ENCODE measurements at regions not wholly inside any gene's neighbourhood (a gene's known extent, or its start where the extent isn't known, plus 50 kb on each side); places are given as distances from the start of the nearest gene placed in this dataset.

DNA sequence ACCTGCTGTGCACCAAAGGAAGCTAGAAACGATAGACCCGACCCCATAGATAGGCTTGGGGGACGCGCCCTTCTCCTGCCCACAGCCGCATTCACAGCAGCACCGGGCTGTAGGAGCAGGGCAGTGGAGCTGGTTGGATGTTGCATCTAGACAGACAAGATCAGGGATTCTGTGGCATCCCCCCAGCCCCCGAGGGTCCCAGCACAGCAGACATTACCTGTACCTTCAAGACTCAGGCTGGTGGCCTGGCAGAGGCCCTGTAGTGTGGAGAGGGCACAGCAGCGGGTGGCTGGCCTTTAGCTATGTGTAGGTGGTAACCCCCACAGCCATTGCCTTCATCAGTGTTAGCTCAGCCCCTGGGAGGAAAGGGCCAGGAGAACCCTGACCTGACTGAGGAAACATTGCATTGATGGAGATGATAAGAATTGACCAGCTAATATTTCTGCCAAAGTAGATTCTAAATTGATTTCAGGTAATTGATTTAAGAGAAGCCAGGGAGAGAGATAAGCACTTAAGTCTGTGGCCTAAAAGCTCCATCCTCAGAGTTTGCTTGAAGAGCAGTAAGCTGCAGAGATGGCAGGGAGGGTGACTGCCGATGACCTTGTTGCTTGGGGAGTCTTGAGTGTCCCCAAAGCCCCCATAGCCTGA is 269.4 kb downstream of the TLE3 start:
- DNase-seq: no peak

DNA sequence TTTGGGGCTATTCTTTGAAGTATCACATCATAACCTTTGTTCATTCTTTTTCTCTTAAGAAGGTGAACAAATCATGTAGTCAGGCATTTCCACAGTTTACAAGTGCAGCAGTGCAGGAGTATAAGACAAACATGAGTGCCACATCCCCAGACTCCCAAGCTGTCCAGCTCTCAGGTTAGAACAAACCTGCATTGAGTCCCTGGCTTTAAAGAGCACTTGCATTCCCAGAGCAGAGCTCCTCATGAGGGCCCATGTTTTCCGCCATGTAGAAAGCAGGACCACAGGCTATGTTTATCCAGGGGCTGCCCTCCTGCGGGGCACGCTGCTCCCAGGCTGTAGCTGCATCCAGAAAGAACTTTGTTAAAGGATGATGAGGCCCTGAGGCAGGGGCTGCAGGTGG is 267.7 kb downstream of the TLE3 start:
- DNase-seq: no peak

DNA sequence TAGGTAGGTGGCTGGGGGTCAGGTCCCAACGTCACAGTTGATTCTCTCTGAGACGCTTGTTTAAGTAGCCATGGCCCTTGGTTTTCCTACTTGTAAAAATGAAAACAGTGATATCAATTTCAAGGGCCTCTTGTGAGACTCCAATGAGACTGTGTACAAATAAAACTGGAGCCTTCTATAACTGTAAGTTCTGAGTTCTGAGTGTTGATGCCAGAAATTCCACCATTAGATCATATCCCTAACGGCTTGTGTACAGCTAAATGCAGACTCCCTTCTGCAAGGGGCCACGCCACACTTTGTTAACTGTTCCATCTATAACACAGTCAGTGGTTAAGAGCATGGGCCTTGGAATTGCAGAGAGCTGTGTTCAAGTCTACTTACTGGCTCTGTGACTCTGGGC is 267.3 kb downstream of the TLE3 start:
- no peak for DNase-seq

DNA sequence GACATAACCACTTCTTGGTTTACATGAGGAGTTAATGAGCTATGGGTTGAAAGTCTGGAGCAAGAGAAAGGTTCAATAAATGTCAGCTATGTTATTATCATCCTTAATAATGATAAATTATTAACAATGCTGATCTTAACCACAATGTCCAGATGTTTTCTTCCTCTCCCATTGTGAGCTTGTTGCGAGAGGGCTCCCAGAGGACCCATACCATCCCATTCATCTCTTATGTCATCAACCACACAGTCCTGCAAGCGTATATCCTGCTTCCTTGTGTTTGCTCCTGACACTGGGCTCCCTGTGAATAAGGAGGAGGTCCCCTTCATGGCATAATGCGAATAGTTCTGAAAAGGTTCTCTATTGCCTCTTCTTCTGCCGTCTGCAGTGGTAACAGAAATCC is 266.8 kb downstream of the TLE3 start:
- no peak for DNase-seq

DNA sequence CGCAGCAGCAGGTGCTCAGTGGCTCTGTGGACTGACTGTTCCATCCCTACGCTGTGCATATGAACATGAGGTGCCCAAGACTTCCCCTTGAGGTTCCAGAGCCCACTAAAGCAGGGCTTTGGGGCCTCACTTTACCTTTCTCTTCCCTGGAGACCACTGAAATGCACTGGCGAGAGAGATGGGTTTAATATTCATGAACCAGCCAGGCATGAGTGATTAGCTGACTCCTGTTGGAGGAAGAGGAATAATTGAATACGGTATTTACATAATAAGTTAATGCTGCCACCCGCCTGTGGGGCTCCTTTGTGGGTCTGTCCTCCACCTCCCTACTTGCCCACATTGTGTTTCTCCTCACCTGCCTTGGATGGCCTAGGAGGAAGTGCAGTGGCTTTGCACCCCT is 263.4 kb downstream of the TLE3 start:
- no peak for DNase-seq

DNA sequence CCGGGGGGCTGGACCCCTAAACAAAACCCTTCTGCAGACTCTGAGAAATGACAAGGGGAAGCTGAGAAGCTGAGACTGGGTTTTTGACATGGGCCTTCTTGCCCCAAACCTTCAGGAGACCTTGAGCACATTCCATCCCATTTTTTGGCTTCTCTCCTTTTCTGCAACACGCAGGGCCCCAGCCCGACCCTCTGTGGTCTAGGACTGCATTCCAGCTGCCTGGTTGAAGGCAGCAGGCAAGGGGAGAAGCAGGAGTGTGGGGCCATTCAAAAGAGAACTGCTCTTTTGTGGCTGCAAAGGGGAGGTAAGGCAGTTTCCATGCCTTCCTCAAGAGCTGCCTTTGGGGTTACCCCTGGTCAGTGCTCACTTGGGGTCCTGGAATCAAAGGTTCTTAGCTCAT is 263.0 kb downstream of the TLE3 start:
- DNase-seq: no peak

DNA sequence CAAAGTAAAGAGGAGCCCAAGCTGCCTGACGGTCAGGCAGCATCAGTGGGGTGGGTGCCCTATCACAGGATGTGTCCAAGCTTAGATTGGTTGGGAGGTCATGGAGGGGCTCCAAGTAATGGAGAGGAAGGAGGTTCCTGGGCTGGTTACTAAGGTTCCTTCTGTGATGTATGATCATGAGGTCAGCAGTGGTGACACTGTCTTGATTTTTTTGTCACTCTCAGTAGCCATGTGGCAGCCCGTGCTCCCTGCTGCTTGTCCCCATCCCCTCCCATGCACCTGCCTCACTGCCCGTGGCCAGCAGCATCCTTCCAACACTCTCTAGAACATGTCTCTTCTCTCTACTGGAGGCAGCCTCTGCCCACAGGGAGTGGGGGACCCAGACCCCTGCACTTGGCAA is 261.7 kb downstream of the TLE3 start:
- DNase-seq: no peak

DNA sequence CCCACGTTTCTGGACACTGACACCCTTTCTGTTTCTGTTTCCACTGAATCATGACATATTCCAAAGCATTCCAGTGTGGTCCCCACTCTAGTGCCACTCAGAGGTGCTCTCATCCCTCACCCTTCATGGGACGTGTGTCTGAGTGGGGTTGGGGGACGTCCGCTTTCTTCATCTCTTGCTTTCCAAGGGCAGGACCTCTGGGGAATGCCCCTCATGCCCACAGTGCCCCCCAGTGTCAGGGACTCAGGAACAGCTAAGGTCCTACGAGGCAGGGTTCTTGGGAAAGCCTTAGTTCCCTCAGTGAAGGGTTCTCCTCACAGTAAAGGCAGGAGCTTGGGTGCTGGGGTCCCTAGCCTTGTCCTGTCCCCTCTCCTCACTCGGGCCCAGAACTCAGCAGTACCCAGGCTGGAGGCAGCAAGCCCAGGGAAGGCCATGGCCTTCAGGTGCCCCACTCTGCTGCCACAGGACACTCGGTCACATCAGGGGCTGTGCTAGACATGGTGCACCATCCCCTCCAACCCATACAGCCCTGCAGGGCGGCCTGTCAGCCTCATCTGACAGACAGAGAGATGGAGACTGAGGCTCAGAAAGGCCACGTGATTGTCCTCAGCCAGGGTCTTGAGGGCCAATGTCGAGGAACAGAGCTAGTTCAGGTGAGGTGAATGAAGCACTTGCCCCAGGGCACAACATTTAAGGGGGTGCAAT is 261.0 kb downstream of the TLE3 start:
- DNase-seq: no peak

DNA sequence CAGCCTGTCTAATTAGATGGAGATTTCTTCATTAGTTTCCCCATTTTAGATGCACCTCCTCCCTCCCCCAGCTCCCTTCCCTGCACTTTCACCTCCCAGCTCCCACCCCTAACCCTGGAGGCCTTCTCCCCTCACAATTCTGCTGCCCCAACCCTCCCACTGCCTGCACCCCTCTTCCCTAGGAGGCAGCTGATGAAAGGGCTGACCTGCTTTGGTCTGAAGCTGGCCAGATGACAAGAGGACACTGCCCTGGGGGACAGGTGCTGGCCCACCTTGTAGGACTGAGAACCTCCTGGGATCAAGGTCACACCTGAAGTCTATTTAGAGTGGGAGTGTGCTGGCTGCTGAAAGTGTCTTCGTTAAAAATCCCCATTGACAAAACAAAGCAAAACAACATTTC is 259.4 kb downstream of the TLE3 start:
- DNase-seq: no peak

DNA sequence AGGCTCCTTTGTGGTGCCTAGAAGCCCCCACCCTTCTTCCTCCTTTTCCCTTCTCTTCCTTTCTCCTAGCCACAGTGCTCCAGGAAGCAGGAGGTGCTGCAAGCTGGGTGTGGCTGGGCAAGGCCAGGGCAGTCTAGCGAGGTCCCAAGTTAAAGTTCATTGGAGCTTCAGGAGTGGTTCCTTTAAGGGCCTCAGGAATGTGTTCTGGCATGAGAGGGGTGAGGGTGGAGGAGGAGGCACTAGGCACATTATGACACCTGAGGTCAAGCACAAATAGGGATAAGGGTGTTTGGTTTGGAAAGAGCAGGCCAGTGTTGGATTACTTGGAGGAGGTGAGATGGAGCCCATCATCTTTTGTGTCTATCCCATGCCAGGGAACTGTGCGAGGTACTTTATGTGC is 258.7 kb downstream of the TLE3 start:
- DNase-seq: no peak

DNA sequence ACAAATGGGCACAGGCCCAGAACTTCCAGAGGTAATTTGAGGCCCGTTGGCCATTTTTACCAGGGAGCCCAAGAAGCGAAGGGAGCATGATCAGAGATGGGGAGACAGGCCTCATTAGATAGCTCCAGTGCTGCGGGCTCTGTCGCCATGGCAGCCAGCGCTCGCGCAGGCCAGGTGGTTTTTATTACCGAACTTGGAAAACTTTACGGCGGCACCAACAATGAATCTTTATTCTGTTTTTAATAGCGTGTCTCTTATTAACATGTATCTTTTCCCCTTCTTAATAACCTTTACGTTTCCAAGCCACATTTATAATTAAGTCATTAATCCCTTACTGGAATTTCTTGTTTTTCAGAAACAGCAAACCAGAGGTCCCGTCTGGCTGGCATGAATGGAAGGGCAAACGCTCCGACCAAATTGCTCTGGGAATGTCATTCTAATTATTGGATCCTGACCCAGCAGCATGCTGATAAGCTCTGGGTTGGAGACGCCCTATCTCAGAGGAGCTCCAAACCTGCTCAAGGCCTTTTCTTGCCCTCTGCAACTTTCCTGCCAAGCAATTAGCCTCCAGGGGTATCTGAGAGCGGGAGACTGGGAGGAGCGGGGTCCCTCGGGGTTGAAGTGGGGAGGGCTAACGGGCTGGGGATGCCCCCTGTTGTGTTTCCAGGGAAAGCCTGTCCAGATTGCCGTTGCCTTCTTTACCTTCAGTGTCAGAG is 256.4 kb downstream of the TLE3 start:
- no peak for DNase-seq

DNA sequence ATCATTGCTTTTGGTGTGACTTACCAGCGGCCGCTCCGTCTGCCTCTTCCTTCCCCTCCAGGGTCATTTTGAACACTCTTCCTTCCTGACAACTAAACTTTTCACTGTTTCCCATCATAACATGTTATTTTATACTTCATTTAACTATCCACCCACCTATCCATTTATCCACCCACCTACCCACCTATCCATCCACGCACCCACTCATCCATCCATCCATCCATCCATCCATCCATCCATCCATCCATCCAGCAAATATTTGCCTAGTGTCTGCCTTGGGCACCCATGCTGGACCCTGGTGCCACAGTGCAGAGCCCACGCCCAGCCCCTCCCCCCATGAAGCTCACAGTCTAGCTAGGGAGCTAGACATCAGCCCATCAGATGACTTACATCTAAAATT is 254.9 kb downstream of the TLE3 start:
- DNase-seq: no peak

DNA sequence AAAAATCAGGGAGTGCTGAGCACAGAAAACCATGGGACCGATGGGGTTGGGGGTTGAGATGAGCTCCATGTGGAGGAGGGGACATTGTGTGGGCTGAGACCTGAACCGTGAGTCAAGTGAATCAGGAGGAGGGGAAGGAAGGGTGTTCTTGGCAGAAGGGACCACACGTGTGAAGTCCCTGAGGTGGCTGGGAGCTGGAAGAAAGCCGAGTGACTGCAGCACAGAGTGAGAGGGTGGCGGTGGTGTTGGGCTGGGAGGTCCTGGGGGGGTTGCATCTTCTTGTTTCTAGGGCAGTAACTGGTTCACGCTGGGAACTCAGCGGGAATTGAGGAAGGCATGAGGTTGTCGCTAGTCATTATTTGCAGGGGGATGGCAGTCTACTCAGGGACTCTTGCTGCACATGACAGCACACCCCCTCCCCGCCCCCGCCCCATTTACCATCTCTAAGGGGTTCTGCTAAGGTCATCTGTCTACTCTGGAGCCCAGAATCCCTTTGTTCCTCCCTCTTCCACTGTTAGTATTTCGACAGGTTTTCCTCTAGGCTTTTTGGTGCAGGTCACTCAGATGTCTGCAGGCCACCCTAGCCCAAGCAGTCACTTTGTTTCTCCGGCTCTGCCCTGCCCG is 254.3 kb downstream of the TLE3 start:
- no peak for DNase-seq

DNA sequence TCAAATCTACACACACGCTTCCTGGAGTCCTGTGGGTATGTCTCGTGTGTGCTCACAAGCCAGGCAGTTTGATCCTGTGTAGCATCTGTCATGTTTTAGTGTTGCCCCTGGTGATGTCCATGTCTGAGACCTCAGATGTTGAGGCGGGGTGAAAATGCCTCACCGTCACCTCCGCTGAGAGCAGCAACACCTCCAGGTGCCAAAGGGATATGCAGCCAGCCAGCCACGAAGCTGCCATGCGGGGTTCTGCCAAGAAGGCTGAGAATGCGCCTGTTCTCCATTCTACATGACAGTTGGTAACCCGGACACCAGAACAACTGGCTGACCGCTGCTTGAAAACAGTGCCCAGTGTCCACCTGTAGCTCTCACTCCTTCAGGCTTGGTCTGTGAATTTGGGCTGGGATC is 253.8 kb downstream of the TLE3 start:
- no peak for DNase-seq

DNA sequence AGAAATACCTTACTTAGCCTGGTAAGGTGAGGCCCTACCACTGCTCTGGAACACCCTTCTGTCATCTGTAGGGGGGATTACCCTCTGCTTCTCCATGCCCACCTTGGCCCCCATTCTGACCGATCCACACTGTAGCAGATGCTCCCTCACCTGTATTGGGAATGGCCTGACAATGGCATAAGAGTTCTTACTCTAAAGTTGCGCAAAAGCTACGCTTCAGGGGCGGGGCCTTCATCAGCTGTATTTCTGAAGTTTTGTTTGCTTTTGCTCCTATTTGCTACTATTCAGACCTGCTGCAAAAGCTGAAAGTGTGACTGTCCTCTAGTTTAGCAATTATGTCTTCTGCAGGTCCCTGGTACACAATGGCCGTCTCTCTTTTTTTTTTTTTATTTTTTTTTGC is 252.6 kb downstream of the TLE3 start:
- DNase-seq: no peak

DNA sequence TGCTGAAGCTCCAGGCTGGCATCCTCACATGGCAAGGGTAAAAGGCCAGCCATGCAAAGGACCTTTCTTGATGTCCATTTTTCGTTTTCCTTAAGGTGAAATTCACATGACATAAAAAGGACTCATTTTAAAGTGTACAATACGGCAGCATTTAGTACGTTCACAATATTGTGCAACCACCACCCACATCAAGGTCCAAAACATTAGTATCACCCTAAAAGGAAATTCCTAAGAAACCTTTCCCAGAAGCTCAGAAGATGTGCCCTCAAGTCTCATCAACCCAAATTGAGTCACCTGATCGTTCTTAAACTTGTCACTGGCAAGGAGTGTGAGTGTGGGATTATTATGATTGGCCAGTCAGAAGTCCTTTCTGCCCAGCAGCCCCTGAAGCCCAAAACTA is 250.1 kb downstream of the TLE3 start:
- DNase-seq: no peak

DNA sequence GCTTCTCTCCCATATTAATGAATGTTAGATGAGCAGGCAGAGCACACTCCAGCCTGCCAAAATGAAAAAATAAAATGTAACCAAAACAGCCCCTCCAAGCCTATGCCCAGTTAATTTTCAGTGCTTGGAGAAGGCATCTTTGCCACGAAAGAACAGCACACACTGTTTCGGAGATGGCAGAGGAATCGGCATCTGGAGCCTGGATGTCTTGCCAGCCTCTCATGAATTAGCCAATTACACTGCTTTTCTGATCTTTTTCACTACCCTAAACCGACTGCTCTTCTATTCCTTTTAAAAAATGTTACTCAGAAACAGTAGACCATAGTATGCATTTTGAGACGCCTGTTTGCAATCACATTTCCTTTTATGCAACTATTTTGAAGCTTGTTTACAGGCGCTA is 249.6 kb downstream of the TLE3 start:
- DNase-seq: no peak

DNA sequence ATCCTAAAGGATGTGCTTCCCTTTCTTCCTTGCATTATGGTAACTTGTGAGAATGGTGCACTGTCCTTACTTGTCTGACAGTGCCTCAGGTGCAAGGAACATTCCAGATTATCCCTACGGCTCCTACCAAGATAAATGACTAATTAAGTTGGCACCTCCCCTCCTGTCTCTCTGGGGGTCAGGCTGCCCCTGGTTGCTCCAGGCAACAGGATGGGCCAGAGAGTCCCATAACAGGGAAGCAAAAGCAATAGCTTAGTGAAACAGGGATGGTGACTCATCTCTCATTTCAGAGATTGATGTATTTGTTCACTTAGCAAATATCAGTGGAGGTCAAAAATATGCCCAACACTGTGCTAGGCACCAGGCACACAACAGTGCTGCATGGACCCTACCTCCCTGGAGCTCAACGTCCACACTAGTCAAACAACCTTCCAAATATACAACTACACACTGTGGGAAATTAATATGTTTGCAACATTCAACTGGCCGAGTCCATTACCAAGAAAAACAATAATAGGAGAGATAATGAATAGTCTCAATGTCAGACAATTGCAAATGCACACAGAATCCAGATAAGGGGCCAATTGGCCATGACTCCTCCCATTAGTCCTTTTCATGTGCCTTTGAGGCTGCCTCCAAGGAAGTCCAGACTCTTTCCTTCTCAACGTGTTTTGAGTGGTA is 249.0 kb downstream of the TLE3 start:
- no peak for DNase-seq

DNA sequence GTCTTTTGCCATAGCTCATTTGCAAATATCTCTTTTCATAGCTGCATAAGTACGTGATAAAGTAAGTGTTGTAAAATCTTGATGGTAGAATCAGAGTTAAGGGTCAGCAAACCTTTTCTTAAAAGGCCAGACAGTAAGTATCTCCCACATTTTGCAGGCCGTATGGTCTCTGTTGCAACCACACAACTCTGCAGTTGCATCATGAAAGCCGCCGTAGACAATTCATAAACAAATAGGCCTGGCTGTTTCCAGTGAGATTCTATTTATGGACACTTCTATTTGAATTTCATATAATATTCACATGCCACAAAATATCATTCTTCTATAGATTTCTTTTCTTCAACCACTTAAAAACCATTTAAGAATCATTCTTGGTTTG is 248.5 kb downstream of the TLE3 start:
- no peak for DNase-seq

DNA sequence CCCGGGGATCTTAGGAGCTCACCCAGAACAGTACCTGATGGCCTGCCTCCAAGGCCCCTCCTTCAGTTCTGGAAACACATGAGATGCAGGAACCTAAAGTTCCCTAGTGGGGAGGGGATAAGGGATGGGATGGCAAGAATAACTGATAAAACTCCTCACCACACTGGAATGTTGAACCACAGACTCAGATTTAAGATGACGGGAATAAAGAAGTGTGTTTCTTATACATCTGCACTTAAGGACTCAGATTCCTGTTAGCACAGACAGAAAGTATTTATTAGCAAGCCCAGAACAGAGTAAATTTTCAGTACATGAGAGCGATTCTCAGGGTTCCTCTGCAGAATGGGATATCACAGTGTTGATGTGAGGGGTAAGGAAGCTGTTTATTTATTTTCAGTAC is 245.2 kb downstream of the TLE3 start:
- DNase-seq: no peak

DNA sequence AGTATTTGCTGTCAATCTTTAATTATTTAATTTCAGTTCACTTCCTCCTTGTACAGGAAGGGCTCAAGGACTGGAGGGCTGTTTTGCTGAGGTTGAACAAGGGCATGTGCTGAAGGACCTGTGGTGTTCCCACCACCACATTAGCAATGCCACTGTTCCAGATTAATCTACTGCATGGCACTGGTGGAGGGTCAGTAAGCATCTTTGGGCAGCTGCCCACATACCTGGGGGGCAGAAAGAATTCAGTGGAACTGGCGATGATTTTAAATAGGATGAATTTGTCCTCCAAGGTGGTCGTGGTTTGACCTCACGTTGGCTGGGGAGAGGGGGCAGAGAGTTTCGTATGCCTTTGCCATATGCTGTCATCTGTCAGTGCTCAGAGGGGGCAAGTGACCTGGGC is 244.8 kb downstream of the TLE3 start:
- DNase-seq: no peak

DNA sequence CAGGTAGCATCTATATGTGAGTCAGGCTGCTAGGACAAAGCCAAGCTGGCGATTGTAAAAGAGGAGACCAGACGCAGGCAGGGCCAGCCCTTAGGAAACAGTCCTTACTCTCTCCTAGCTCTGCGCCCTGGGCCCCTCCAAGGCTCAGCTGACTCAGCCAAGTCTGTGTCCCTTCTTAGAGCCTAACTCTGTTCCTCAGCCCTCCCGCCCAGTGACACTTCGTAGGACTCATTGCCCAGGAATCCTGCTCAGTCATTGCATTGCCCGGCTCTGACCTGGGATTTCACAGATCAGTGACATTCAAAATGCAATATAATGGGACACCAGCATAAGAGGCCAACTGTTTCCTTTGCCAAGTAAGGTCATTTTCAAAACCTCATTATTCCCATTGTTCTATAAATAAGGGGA is 244.2 kb downstream of the TLE3 start:
- DNase-seq: no peak

DNA sequence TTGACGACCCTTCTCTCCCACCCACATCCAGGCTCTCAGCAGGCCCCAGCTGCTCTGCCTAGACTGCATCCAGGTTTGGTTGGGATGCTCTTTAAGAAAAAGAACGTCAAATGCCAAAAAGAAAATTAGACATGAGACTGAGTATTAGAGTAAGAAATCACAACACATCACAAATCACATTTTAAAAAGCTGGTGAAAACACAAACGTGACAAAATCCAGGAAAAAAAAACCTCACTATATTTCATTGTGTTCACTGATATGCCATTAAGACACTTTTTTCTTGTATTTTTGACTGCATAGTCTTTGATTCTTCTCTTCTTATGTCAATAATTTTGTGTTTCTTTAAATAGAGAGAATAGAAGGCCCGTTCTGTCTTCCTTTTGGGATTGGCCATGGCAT is 243.7 kb downstream of the TLE3 start:
- no peak for DNase-seq
